ENCODE measurements at regions not wholly inside any gene's neighbourhood (a gene's known extent, or its start where the extent isn't known, plus 50 kb on each side); places are given as distances from the start of the nearest gene placed in this dataset.

DNA sequence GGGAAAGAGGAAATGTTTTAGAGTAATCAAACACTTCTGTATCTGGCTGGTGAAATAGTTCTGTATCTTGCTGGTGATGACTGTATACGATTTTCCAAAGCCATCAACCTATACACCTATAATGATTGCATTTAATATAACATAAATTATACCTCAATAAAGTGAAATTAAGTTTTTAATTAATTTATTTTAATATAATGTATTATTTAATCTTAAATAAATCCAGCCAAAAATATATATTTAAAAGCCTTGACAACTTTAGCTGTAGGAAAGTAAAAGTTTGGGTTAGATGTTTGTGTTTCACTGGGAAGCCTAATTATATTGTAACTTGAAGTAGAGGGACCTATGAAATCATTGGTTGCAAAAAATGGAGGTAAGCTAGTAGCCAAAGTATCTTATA is 654.8 kb upstream of the MIS18BP1 start:
- dilution Hi-C loops (cut with MboI; ENCODE audit: extremely low pct_ligation_motif_present, low sequenced_read_pairs): no loop called here
- Histone ChIP-seq H3K9ac (ENCODE audit: control insufficient read depth, extremely low read depth, insufficient read depth, low read length) (no peak overlapping the region), H3K9me1 (ENCODE audit: control insufficient read depth, extremely low read depth, insufficient read depth, low read length) (no peaks in the 10 kb centered on the region), H3K79me2 (ENCODE audit: control insufficient read depth, insufficient read depth, low read length) (no peaks in the 10 kb centered on the region), H4K20me1 (ENCODE audit: control insufficient read depth, extremely low read depth, insufficient read depth, low read length) (no peaks in the 10 kb centered on the region), H2AFZ (ENCODE audit: control insufficient read depth, low read length) (no peak overlapping the region), H3K4me3 (ENCODE audit: control insufficient read depth in 2 of 3, extremely low read depth in 1 of 3, insufficient read depth in 2 of 3, low read depth in 1 of 3, low read length in 3 of 3) (no peak overlapping the region), H3K27me3 (ENCODE audit: control insufficient read depth, extremely low read depth, insufficient read depth, low read length) (no peaks in the 10 kb centered on the region), H3K9me3 (ENCODE audit: control insufficient read depth, low read depth, low read length) (no peaks in the 10 kb centered on the region), H3K27ac (ENCODE audit: control insufficient read depth, insufficient read depth, low read length) (no peak overlapping the region), H3K4me2 (ENCODE audit: control insufficient read depth, extremely low read depth, insufficient read depth, low read depth, low read length) (no peak overlapping the region), H3K36me3 (ENCODE audit: control insufficient read depth in 2 of 2, extremely low read depth in 1 of 2, insufficient read depth in 2 of 2, low read length in 2 of 2) (no peaks in the 10 kb centered on the region), H3K4me1 (ENCODE audit: control insufficient read depth, extremely low read depth, insufficient read depth, low read length) (peaks cover 3% of the 10 kb centered on the region)
- FAIRE-seq (no peak), DNase-seq (ENCODE audit: low read depth, low spot score) (no peak)
- no peak for TF ChIP-seq CTCF (optimal IDR thresholded peaks at IDR 0.05 in 1 of 3, IDR thresholded peaks at IDR 0.05 in 1 of 3, conservative IDR thresholded peaks at IDR 0.05 in 1 of 3; ENCODE audit: extremely low read depth in 1 of 3, insufficient read depth in 2 of 3, low read length in 3 of 3)
- TF ChIP-seq EZH2 (IDR thresholded peaks at IDR 0.05; ENCODE audit: low read length): no peak

GRCh38 chr14:45906257-45906656 is 653.3 kb upstream of the MIS18BP1 start:
- Histone ChIP-seq H3K4me3 (ENCODE audit: control insufficient read depth in 2 of 3, extremely low read depth in 1 of 3, insufficient read depth in 2 of 3, low read depth in 1 of 3, low read length in 3 of 3) (no peak overlapping the region), H3K4me2 (ENCODE audit: control insufficient read depth, extremely low read depth, insufficient read depth, low read depth, low read length) (no peak overlapping the region), H3K36me3 (ENCODE audit: control insufficient read depth in 2 of 2, extremely low read depth in 1 of 2, insufficient read depth in 2 of 2, low read length in 2 of 2) (no peaks in the 10 kb centered on the region), H3K27ac (ENCODE audit: control insufficient read depth, insufficient read depth, low read length) (no peak overlapping the region), H3K27me3 (ENCODE audit: control insufficient read depth, extremely low read depth, insufficient read depth, low read length) (no peaks in the 10 kb centered on the region), H3K9me1 (ENCODE audit: control insufficient read depth, extremely low read depth, insufficient read depth, low read length) (no peaks in the 10 kb centered on the region), H3K9ac (ENCODE audit: control insufficient read depth, extremely low read depth, insufficient read depth, low read length) (no peak overlapping the region), H3K4me1 (ENCODE audit: control insufficient read depth, extremely low read depth, insufficient read depth, low read length) (peaks cover 3% of the 10 kb centered on the region), H4K20me1 (ENCODE audit: control insufficient read depth, extremely low read depth, insufficient read depth, low read length) (no peaks in the 10 kb centered on the region), H2AFZ (ENCODE audit: control insufficient read depth, low read length) (no peak overlapping the region), H3K79me2 (ENCODE audit: control insufficient read depth, insufficient read depth, low read length) (no peaks in the 10 kb centered on the region), H3K9me3 (ENCODE audit: control insufficient read depth, low read depth, low read length) (no peaks in the 10 kb centered on the region)
- FAIRE-seq: no peak
- no peak for DNase-seq (ENCODE audit: low read depth, low spot score)
- dilution Hi-C loops (cut with MboI; ENCODE audit: extremely low pct_ligation_motif_present, low sequenced_read_pairs): no loop called here
- TF ChIP-seq CTCF (optimal IDR thresholded peaks at IDR 0.05 in 1 of 3, IDR thresholded peaks at IDR 0.05 in 1 of 3, conservative IDR thresholded peaks at IDR 0.05 in 1 of 3; ENCODE audit: extremely low read depth in 1 of 3, insufficient read depth in 2 of 3, low read length in 3 of 3) (no peak), EZH2 (IDR thresholded peaks at IDR 0.05; ENCODE audit: low read length) (no peak)
